ENCODE measurements at regions not wholly inside any gene's neighbourhood (a gene's known extent, or its start where the extent isn't known, plus 50 kb on each side); places are given as distances from the start of the nearest gene placed in this dataset.

DNA sequence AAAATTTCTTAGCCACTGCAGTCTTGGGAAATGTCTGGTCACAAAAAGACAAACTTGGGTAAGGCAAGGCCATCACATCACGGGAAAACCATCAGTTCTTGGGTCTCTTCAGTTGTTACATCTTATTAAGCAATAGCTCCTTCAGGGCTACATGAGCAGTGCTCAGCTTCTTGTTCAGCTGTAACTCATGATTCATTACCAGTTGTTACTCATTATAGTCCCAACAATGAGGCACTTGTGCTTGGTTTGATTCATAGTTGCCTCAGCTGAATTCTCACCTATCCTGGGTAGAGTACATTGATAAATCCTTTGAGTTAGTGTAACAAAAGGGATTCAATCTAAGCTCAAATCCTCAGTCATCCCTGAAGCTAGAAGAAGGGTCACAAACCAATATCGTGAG is 102.4 kb upstream of the DCC start:
- H4K20me1 ChIP-seq (ENCODE audit: control insufficient read depth, insufficient read depth) = no peaks in the 10 kb centered on the region
- WGBS (ENCODE audit: insufficient coverage, insufficient replicate concordance, low lambda C conversion rate, missing lambda C conversion rate) = 3% methylated on average over 2 of the region's 2 CpGs
- H2AFZ ChIP-seq (ENCODE audit: control insufficient read depth, low read depth, low read length) = no peak overlapping the region
- RAD21 ChIA-PET (ENCODE audit: unreplicated experiment) = no interaction called here
- no TSS peak for BruUV-seq (replicated peaks)
- no peak overlapping the region for H3K4me3 ChIP-seq
- ATAC-seq (no peak), FAIRE-seq (no peak), DNase-seq (ENCODE audit: low read depth, low spot score) (no peak)
- no peak overlapping the region for H3K9ac ChIP-seq (ENCODE audit: control insufficient read depth, insufficient read depth, low read length)
- H3K36me3 ChIP-seq (ENCODE audit: control insufficient read depth in 2 of 2, insufficient read depth in 2 of 2, low read length in 1 of 2) = no peaks in the 10 kb centered on the region
- TF ChIP-seq BACH1 (IDR thresholded peaks at IDR 0.05; ENCODE audit: borderline replicate concordance) = no peak
- TF ChIP-seq SREBF2 (IDR thresholded peaks at IDR 0.05; ENCODE audit: low read length) = no peak
- TF ChIP-seq, protein P1, sequence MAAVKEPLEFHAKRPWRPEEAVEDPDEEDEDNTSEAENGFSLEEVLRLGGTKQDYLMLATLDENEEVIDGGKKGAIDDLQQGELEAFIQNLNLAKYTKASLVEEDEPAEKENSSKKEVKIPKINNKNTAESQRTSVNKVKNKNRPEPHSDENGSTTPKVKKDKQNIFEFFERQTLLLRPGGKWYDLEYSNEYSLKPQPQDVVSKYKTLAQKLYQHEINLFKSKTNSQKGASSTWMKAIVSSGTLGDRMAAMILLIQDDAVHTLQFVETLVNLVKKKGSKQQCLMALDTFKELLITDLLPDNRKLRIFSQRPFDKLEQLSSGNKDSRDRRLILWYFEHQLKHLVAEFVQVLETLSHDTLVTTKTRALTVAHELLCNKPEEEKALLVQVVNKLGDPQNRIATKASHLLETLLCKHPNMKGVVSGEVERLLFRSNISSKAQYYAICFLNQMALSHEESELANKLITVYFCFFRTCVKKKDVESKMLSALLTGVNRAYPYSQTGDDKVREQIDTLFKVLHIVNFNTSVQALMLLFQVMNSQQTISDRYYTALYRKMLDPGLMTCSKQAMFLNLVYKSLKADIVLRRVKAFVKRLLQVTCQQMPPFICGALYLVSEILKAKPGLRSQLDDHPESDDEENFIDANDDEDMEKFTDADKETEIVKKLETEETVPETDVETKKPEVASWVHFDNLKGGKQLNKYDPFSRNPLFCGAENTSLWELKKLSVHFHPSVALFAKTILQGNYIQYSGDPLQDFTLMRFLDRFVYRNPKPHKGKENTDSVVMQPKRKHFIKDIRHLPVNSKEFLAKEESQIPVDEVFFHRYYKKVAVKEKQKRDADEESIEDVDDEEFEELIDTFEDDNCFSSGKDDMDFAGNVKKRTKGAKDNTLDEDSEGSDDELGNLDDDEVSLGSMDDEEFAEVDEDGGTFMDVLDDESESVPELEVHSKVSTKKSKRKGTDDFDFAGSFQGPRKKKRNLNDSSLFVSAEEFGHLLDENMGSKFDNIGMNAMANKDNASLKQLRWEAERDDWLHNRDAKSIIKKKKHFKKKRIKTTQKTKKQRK (IDR thresholded peaks at IDR 0.05; ENCODE audit: low read depth, low read length) = no peak
- TF ChIP-seq, protein P2, sequence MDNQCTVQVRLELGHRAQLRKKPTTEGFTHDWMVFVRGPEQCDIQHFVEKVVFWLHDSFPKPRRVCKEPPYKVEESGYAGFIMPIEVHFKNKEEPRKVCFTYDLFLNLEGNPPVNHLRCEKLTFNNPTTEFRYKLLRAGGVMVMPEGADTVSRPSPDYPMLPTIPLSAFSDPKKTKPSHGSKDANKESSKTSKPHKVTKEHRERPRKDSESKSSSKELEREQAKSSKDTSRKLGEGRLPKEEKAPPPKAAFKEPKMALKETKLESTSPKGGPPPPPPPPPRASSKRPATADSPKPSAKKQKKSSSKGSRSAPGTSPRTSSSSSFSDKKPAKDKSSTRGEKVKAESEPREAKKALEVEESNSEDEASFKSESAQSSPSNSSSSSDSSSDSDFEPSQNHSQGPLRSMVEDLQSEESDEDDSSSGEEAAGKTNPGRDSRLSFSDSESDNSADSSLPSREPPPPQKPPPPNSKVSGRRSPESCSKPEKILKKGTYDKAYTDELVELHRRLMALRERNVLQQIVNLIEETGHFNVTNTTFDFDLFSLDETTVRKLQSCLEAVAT (IDR thresholded peaks at IDR 0.05) = no peak
- no peak for TF ChIP-seq RB1 (IDR thresholded peaks at IDR 0.05; ENCODE audit: borderline replicate concordance)
- no peak for TF ChIP-seq FOXK2 (IDR thresholded peaks at IDR 0.05)
- TF ChIP-seq, protein P3, sequence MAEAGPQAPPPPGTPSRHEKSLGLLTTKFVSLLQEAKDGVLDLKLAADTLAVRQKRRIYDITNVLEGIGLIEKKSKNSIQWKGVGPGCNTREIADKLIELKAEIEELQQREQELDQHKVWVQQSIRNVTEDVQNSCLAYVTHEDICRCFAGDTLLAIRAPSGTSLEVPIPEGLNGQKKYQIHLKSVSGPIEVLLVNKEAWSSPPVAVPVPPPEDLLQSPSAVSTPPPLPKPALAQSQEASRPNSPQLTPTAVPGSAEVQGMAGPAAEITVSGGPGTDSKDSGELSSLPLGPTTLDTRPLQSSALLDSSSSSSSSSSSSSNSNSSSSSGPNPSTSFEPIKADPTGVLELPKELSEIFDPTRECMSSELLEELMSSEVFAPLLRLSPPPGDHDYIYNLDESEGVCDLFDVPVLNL (IDR thresholded peaks at IDR 0.05; ENCODE audit: low read depth, low read length) = no peak
- TF ChIP-seq HDGF (IDR thresholded peaks at IDR 0.05) = no peak
- TF ChIP-seq LARP7 (IDR thresholded peaks at IDR 0.05) = no peak
- TF ChIP-seq SUZ12 (IDR thresholded peaks at IDR 0.05; ENCODE audit: unreplicated experiment) = no peak
- no peak for TF ChIP-seq BMI1 (IDR thresholded peaks at IDR 0.05; ENCODE audit: borderline replicate concordance)
- no peak for TF ChIP-seq IRF4 (IDR thresholded peaks at IDR 0.05; ENCODE audit: low read depth, low read length)
- TF ChIP-seq GATAD2B (conservative IDR thresholded peaks at IDR 0.05; ENCODE audit: low read depth) = no peak
- H3K79me2 ChIP-seq (ENCODE audit: control insufficient read depth, insufficient read depth, low read length) = no peaks in the 10 kb centered on the region
- H3K4me1 ChIP-seq (ENCODE audit: control insufficient read depth, insufficient read depth, low read length) = no peaks in the 10 kb centered on the region
- in situ Hi-C loops (cut with MboI) (no loop called here), intact Hi-C loops (cut with micrococcal nuclease; ENCODE audit: unreplicated experiment) (no loop called here)
- CTCF ChIA-PET = interaction anchor here (1.2 kb wide), 1 partner anchor 10 kb away, joined by 3 read pairs; no protein-coding TSS in a partner anchor
- no peak overlapping the region for H3K4me2 ChIP-seq (ENCODE audit: control insufficient read depth, insufficient read depth)
- H3K9me3 ChIP-seq (replicated peaks; ENCODE audit: control insufficient read depth, insufficient read depth, low read length) = no peaks in the 10 kb centered on the region
- no peaks in the 10 kb centered on the region for H3K27me3 ChIP-seq (replicated peaks in 1 of 2; ENCODE audit: control insufficient read depth in 2 of 2, insufficient read depth in 2 of 2, low read length in 1 of 2)
- POLR2A ChIA-PET = no interaction called here
- SMC1A ChIA-PET (ENCODE audit: uncharacterized antibody, unreplicated experiment) = no interaction called here
- no peak overlapping the region for H3K27ac ChIP-seq (ENCODE audit: control insufficient read depth, insufficient read depth)

All from GM12878 (cell line).